Osteoblast (primary cell): ENCODE measurements at regions not wholly inside any gene's neighbourhood (a gene's known extent, or its start where the extent isn't known, plus 50 kb on each side); places are given as distances from the start of the nearest gene placed in this dataset.

Experiments used
- DNase-seq: peaks from one replicate; pipeline ENCODE4 v3.0.0; 2011; ENCODE audit warnings: low spot score, mixed read lengths; ENCODE audit not compliant: insufficient read length; ENCODE audit errors: missing footprints
- H2AFZ ChIP-seq: 2 replicates; pipeline ENCODE4 v1.6.0; 2011; ENCODE audit warnings: mild to moderate bottlenecking, low read length
- H3K27ac ChIP-seq: 2 replicates; pipeline ENCODE4 v1.5.1; 2011; ENCODE audit warnings: mild to moderate bottlenecking, low read depth, low read length, moderate library complexity
- H3K27me3 ChIP-seq: 2 replicates; pipeline ENCODE4 v1.6.0; 2012; ENCODE audit warnings: mild to moderate bottlenecking, control low read depth, inconsistent platforms, low read length, moderate library complexity; ENCODE audit not compliant: insufficient read depth
- H3K36me3 ChIP-seq: 2 replicates; pipeline ENCODE4 v1.5.1; 2011; ENCODE audit warnings: mild to moderate bottlenecking, low read length, control low read depth, moderate library complexity; ENCODE audit not compliant: insufficient read depth
- H3K4me1 ChIP-seq: 2 replicates; pipeline ENCODE4 v1.5.1; 2011; ENCODE audit warnings: mild to moderate bottlenecking, low read length, control low read depth, moderate library complexity; ENCODE audit not compliant: insufficient read depth
- H3K4me2 ChIP-seq: 2 replicates; pipeline ENCODE4 v1.6.0; 2011; ENCODE audit warnings: mild to moderate bottlenecking, low read length; ENCODE audit not compliant: insufficient read depth
- H3K4me3 ChIP-seq: fragments of 200-600 bp; sonication (generic); 3 replicates; pipeline ENCODE4 v1.5.1; 2012; ENCODE audit warnings: mild to moderate bottlenecking, low read length, inconsistent platforms; ENCODE audit not compliant: insufficient read depth
- H3K79me2 ChIP-seq: 2 replicates; pipeline ENCODE4 v1.6.0; 2012; ENCODE audit warnings: mild to moderate bottlenecking, low read length, control low read depth, inconsistent platforms; ENCODE audit not compliant: insufficient read depth
- H3K9me3 ChIP-seq: 2 replicates; pipeline ENCODE4 v1.5.1; 2011; ENCODE audit warnings: low read depth, low read length, control low read depth
- H4K20me1 ChIP-seq: 2 replicates; pipeline ENCODE4 v1.6.0; 2012; ENCODE audit warnings: mild to moderate bottlenecking, low read length, control low read depth; ENCODE audit not compliant: insufficient read depth
- CTCF ChIP-seq: IDR thresholded peaks from 2 replicates; pipeline ENCODE4 v1.5.1; 2011; ENCODE audit warnings: mild to moderate bottlenecking, low read depth, low read length, moderate library complexity; ENCODE audit errors: extremely low read depth

- no peaks in the 10 kb centered on the region for H3K36me3 ChIP-seq
- no peak overlapping the region for H3K4me3 ChIP-seq
- H4K20me1 ChIP-seq = no peaks in the 10 kb centered on the region
- no peaks in the 10 kb centered on the region for H3K9me3 ChIP-seq
- no peaks in the 10 kb centered on the region for H3K27me3 ChIP-seq
- no peak for TF ChIP-seq CTCF
- no peaks in the 10 kb centered on the region for H3K79me2 ChIP-seq
- H2AFZ ChIP-seq = no peak overlapping the region
- no peak for DNase-seq
- H3K4me1 ChIP-seq = no peaks in the 10 kb centered on the region
- H3K27ac ChIP-seq = no peak overlapping the region
- no peak overlapping the region for H3K4me2 ChIP-seq
These were observed 698.2 kb downstream of the DOK5 start for GRCh38 chr20:55173601-55174000.

- no peaks in the 10 kb centered on the region for H3K79me2 ChIP-seq
- TF ChIP-seq CTCF = no peak
- H4K20me1 ChIP-seq = no peaks in the 10 kb centered on the region
- no peak overlapping the region for H3K4me3 ChIP-seq
- H3K4me1 ChIP-seq = no peaks in the 10 kb centered on the region
- H3K27me3 ChIP-seq = no peaks in the 10 kb centered on the region
- H3K4me2 ChIP-seq = no peak overlapping the region
- H2AFZ ChIP-seq = no peak overlapping the region
- no peak for DNase-seq
- H3K27ac ChIP-seq = no peak overlapping the region
- no peaks in the 10 kb centered on the region for H3K36me3 ChIP-seq
- H3K9me3 ChIP-seq = no peaks in the 10 kb centered on the region
These were observed 697.1 kb downstream of the DOK5 start for GRCh38 chr20:55172310-55173002.

GRCh38 chr20:55166063-55166462 is 690.7 kb downstream of the DOK5 start:
- no peak for DNase-seq
- TF ChIP-seq CTCF = no peak
- no peaks in the 10 kb centered on the region for H3K27me3 ChIP-seq
- H3K79me2 ChIP-seq = no peaks in the 10 kb centered on the region
- no peaks in the 10 kb centered on the region for H3K9me3 ChIP-seq
- H3K27ac ChIP-seq = no peak overlapping the region
- no peaks in the 10 kb centered on the region for H3K36me3 ChIP-seq
- no peak overlapping the region for H2AFZ ChIP-seq
- no peaks in the 10 kb centered on the region for H4K20me1 ChIP-seq
- H3K4me3 ChIP-seq = no peak overlapping the region
- H3K4me2 ChIP-seq = no peak overlapping the region
- peaks cover 10% of the 10 kb centered on the region for H3K4me1 ChIP-seq

GRCh38 chr20:55160996-55161395 is 685.6 kb downstream of the DOK5 start:
- Histone ChIP-seq H3K4me3 (peak overlapping the region; percentile 8), H3K9me3 (no peaks in the 10 kb centered on the region), H3K4me1 (peaks cover 33% of the 10 kb centered on the region), H2AFZ (no peak overlapping the region), H3K27me3 (no peaks in the 10 kb centered on the region), H3K36me3 (no peaks in the 10 kb centered on the region), H3K27ac (peak overlapping the region; percentile 81), H4K20me1 (no peaks in the 10 kb centered on the region), H3K79me2 (no peaks in the 10 kb centered on the region), H3K4me2 (peak overlapping the region; percentile 32)
- peak; percentile 21 for DNase-seq
- no peak for TF ChIP-seq CTCF
